ENCODE measurements at regions not wholly inside any gene's neighbourhood (a gene's known extent, or its start where the extent isn't known, plus 50 kb on each side); places are given as distances from the start of the nearest gene placed in this dataset.

- TF ChIP-seq POLR2AphosphoS5 (IDR thresholded peaks at IDR 0.05; ENCODE audit: low read depth, low read length) (no peak), GABPA (IDR thresholded peaks at IDR 0.05; ENCODE audit: borderline replicate concordance, insufficient read depth, low read length) (no peak), KDM5A (IDR thresholded peaks at IDR 0.05; ENCODE audit: low read length) (no peak), HDAC6 (IDR thresholded peaks at IDR 0.05; ENCODE audit: low read depth, low read length) (no peak), CHD1 (IDR thresholded peaks at IDR 0.05; ENCODE audit: low read depth, low read length) (no peak)
- TF ChIP-seq, protein P1, sequence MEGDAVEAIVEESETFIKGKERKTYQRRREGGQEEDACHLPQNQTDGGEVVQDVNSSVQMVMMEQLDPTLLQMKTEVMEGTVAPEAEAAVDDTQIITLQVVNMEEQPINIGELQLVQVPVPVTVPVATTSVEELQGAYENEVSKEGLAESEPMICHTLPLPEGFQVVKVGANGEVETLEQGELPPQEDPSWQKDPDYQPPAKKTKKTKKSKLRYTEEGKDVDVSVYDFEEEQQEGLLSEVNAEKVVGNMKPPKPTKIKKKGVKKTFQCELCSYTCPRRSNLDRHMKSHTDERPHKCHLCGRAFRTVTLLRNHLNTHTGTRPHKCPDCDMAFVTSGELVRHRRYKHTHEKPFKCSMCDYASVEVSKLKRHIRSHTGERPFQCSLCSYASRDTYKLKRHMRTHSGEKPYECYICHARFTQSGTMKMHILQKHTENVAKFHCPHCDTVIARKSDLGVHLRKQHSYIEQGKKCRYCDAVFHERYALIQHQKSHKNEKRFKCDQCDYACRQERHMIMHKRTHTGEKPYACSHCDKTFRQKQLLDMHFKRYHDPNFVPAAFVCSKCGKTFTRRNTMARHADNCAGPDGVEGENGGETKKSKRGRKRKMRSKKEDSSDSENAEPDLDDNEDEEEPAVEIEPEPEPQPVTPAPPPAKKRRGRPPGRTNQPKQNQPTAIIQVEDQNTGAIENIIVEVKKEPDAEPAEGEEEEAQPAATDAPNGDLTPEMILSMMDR (IDR thresholded peaks at IDR 0.05; ENCODE audit: control extremely low read depth in 1 of 3, insufficient read depth in 1 of 3, low read depth in 1 of 3, low read length in 3 of 3) = no peak
Measured at GRCh38 chr3:118527514-118528044, 507.1 kb downstream of the IGSF11 start.
